ENCODE measurements at regions not wholly inside any gene's neighbourhood (a gene's known extent, or its start where the extent isn't known, plus 50 kb on each side); places are given as distances from the start of the nearest gene placed in this dataset.

DNA sequence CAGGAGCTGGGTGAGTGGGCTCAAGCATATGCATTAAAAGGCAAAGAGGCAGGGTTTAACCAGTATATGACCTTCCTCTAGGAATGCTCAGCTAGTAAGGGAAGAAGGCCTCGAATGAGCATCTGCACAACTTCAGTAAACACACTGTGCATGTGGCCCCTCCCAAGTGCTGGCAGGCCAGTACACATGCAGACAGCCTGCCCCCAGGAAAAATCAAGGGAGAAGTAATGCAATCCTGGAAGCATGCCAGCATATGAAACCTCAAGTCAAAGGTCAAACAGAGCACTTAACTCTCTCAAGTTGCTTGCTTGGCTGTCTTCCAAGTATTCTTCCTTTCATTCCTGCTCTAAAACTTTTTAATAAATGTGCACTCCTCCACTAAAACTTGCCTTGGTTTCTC is 208.4 kb downstream of the ACTR3B start:
- Histone ChIP-seq H3K4me3 (no peak overlapping the region), H3K36me3 (no peaks in the 10 kb centered on the region), H3K27ac (no peak overlapping the region), H3K9me3 (peaks cover 0 to 22% (median 0%) of the 10 kb centered on the region in 11 donors), H3K4me1 (no peaks in the 10 kb centered on the region), H3K27me3 (peaks cover 0 to 6% (median 0%) of the 10 kb centered on the region in 7 donors)
- no peak for ATAC-seq
- intact Hi-C loops (cut with DNase I) = no loop called here
- WGBS, 2 donors = 62 to 74% methylated on average over 1 of the region's 1 CpG
- TF ChIP-seq, protein P1, sequence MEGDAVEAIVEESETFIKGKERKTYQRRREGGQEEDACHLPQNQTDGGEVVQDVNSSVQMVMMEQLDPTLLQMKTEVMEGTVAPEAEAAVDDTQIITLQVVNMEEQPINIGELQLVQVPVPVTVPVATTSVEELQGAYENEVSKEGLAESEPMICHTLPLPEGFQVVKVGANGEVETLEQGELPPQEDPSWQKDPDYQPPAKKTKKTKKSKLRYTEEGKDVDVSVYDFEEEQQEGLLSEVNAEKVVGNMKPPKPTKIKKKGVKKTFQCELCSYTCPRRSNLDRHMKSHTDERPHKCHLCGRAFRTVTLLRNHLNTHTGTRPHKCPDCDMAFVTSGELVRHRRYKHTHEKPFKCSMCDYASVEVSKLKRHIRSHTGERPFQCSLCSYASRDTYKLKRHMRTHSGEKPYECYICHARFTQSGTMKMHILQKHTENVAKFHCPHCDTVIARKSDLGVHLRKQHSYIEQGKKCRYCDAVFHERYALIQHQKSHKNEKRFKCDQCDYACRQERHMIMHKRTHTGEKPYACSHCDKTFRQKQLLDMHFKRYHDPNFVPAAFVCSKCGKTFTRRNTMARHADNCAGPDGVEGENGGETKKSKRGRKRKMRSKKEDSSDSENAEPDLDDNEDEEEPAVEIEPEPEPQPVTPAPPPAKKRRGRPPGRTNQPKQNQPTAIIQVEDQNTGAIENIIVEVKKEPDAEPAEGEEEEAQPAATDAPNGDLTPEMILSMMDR (IDR thresholded peaks at IDR 0.05) = no peak
- no peak for DNase-seq

- TF ChIP-seq, protein P1 (IDR thresholded peaks at IDR 0.05) = no peak
- Histone ChIP-seq H3K9me3 (peaks cover 0 to 22% (median 0%) of the 10 kb centered on the region in 11 donors), H3K4me1 (no peaks in the 10 kb centered on the region), H3K36me3 (no peaks in the 10 kb centered on the region), H3K27ac (no peak overlapping the region), H3K4me3 (no peak overlapping the region), H3K27me3 (peaks cover 0 to 6% (median 0%) of the 10 kb centered on the region in 7 donors)
- WGBS, 2 donors = 65 to 66% methylated on average over 3 of the region's 3 CpGs
- intact Hi-C loops (cut with DNase I) = no loop called here
- ATAC-seq = no peak
- no peak for DNase-seq
Observed at GRCh38 chr7:152968514-152968913, 209.0 kb downstream of the ACTR3B start.

GRCh38 chr7:152969335-152969734 is 209.8 kb downstream of the ACTR3B start:
- no peak overlapping the region for H3K4me3 ChIP-seq
- TF ChIP-seq, protein P1 (IDR thresholded peaks at IDR 0.05) = no peak
- H3K27ac ChIP-seq = no peak overlapping the region
- no peaks in the 10 kb centered on the region for H3K4me1 ChIP-seq
- intact Hi-C loops (cut with DNase I) = no loop called here
- no peaks in the 10 kb centered on the region for H3K36me3 ChIP-seq
- ATAC-seq (no peak), DNase-seq (no peak)
- WGBS, 2 donors = 22 to 36% methylated on average over 1 of the region's 1 CpG
- peaks cover 0 to 6% (median 0%) of the 10 kb centered on the region in 7 donors for H3K27me3 ChIP-seq
- peaks cover 0 to 22% (median 0%) of the 10 kb centered on the region in 11 donors for H3K9me3 ChIP-seq

- 50 to 52% methylated on average over 1 of the region's 1 CpG for WGBS, 2 donors
- H3K27me3 ChIP-seq = peaks cover 0 to 6% (median 0%) of the 10 kb centered on the region in 7 donors
- TF ChIP-seq, protein P1 (IDR thresholded peaks at IDR 0.05) = no peak
- H3K4me1 ChIP-seq = no peaks in the 10 kb centered on the region
- intact Hi-C loops (cut with DNase I) = no loop called here
- H3K36me3 ChIP-seq = no peaks in the 10 kb centered on the region
- no peak overlapping the region for H3K4me3 ChIP-seq
- no peak for ATAC-seq
- DNase-seq = no peak
- H3K27ac ChIP-seq = no peak overlapping the region
- H3K9me3 ChIP-seq = peaks cover 0 to 22% (median 0%) of the 10 kb centered on the region in 11 donors
Observed at GRCh38 chr7:152969839-152970238, 210.3 kb downstream of the ACTR3B start.

Data from heart right ventricle (tissue), 16 donors.